ENCODE measurements at regions not wholly inside any gene's neighbourhood (a gene's known extent, or its start where the extent isn't known, plus 50 kb on each side); places are given as distances from the start of the nearest gene placed in this dataset.

DNA sequence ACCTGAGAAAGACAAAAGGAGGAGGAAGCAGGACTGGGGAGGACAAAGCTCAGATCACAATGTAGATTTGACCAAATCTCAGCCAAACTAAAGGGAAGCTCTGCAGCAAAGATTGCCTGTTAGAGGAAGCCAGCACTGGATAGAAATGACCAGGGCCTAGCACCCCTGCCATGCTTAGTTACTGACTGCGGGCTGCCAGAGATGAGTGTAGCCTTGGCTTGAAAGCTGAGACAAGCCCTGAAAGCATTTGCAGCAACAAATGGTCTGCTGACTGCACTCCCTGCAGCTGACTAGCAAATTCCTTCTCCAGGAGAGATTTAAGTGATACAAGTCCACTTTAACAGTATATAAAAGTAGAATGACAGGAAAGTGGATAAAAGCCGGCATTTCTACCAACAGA lies 140.9 kb upstream of the CRIM1 start:
- no peaks in the 10 kb centered on the region for H3K4me1 Mint-ChIP-seq (ENCODE audit: low read depth)
- no peak overlapping the region for H3K27ac Mint-ChIP-seq

GRCh38 chr2:36203366-36203765 lies 152.2 kb upstream of the CRIM1 start:
- H3K4me3 Mint-ChIP-seq (ENCODE audit: low read depth), result no peak overlapping the region
- no peaks in the 10 kb centered on the region for H3K27me3 Mint-ChIP-seq
- TF ChIP-seq, protein P1, sequence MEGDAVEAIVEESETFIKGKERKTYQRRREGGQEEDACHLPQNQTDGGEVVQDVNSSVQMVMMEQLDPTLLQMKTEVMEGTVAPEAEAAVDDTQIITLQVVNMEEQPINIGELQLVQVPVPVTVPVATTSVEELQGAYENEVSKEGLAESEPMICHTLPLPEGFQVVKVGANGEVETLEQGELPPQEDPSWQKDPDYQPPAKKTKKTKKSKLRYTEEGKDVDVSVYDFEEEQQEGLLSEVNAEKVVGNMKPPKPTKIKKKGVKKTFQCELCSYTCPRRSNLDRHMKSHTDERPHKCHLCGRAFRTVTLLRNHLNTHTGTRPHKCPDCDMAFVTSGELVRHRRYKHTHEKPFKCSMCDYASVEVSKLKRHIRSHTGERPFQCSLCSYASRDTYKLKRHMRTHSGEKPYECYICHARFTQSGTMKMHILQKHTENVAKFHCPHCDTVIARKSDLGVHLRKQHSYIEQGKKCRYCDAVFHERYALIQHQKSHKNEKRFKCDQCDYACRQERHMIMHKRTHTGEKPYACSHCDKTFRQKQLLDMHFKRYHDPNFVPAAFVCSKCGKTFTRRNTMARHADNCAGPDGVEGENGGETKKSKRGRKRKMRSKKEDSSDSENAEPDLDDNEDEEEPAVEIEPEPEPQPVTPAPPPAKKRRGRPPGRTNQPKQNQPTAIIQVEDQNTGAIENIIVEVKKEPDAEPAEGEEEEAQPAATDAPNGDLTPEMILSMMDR (IDR thresholded peaks at IDR 0.05; ENCODE audit: unreplicated experiment), result no peak

More for the DNA sequence above, 140.9 kb upstream of the CRIM1 start:
- Mint-ChIP-seq H3K27me3 (no peaks in the 10 kb centered on the region), H3K4me3 (ENCODE audit: low read depth) (no peak overlapping the region), H3K9me3 (ENCODE audit: low read depth) (peaks cover 7% of the 10 kb centered on the region), H3K36me3 (ENCODE audit: insufficient read depth) (no peaks in the 10 kb centered on the region)
- TF ChIP-seq, protein P1 (IDR thresholded peaks at IDR 0.05; ENCODE audit: unreplicated experiment), result no peak
- no peak for DNase-seq (ENCODE audit: low spot score, unreplicated experiment)

GRCh38 chr2:36197181-36197971 lies 158.2 kb upstream of the CRIM1 start:
- Mint-ChIP-seq H3K27ac (no peak overlapping the region), H3K36me3 (ENCODE audit: insufficient read depth) (no peaks in the 10 kb centered on the region), H3K4me1 (ENCODE audit: low read depth) (peaks cover 2% of the 10 kb centered on the region), H3K27me3 (peaks cover 4% of the 10 kb centered on the region), H3K9me3 (ENCODE audit: low read depth) (peaks cover 6% of the 10 kb centered on the region), H3K4me3 (ENCODE audit: low read depth) (no peak overlapping the region)
- DNase-seq (ENCODE audit: low spot score, unreplicated experiment), result no peak
- TF ChIP-seq, protein P1 (IDR thresholded peaks at IDR 0.05; ENCODE audit: unreplicated experiment), result no peak

More at GRCh38 chr2:36203366-36203765, 152.2 kb upstream of the CRIM1 start:
- Mint-ChIP-seq H3K36me3 (ENCODE audit: insufficient read depth) (no peaks in the 10 kb centered on the region), H3K27ac (no peak overlapping the region), H3K9me3 (ENCODE audit: low read depth) (peaks cover 6% of the 10 kb centered on the region), H3K4me1 (ENCODE audit: low read depth) (no peaks in the 10 kb centered on the region)
- no peak for DNase-seq (ENCODE audit: low spot score, unreplicated experiment)

GRCh38 chr2:36193680-36194079 lies 161.9 kb upstream of the CRIM1 start:
- Mint-ChIP-seq H3K4me1 (ENCODE audit: low read depth) (peaks cover 2% of the 10 kb centered on the region), H3K27me3 (peaks cover 4% of the 10 kb centered on the region), H3K9me3 (ENCODE audit: low read depth) (no peaks in the 10 kb centered on the region), H3K36me3 (ENCODE audit: insufficient read depth) (no peaks in the 10 kb centered on the region), H3K27ac (no peak overlapping the region), H3K4me3 (ENCODE audit: low read depth) (no peak overlapping the region)
- DNase-seq (ENCODE audit: low spot score, unreplicated experiment), result no peak
- TF ChIP-seq, protein P1 (IDR thresholded peaks at IDR 0.05; ENCODE audit: unreplicated experiment), result no peak

DNA sequence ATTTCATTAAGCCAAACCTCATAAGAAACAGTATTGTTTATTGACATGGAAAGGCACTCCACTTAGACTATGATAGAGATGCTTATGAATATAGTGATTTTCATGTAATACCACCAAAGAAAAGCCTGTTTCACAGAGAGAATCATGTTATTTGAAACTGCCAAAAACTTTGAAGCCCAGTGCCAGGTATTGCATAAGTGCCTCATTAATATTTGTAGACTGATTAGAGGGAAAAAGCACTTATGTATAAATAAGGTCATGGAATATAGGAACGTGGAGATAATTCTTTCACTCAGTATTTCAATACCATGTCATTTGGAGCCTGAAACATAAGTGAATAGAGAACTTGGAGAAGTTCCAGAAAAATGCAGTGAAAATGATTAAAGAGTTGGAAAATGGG lies 162.6 kb upstream of the CRIM1 start:
- H3K36me3 Mint-ChIP-seq (ENCODE audit: insufficient read depth), result no peaks in the 10 kb centered on the region
- no peak overlapping the region for H3K4me3 Mint-ChIP-seq (ENCODE audit: low read depth)
- H3K27me3 Mint-ChIP-seq, result peaks cover 4% of the 10 kb centered on the region
- H3K27ac Mint-ChIP-seq, result no peak overlapping the region
- peaks cover 2% of the 10 kb centered on the region for H3K4me1 Mint-ChIP-seq (ENCODE audit: low read depth)
- no peak for DNase-seq (ENCODE audit: low spot score, unreplicated experiment)
- TF ChIP-seq, protein P1 (IDR thresholded peaks at IDR 0.05; ENCODE audit: unreplicated experiment), result no peak
- no peaks in the 10 kb centered on the region for H3K9me3 Mint-ChIP-seq (ENCODE audit: low read depth)
